H1 (cell line): ENCODE measurements at regions not wholly inside any gene's neighbourhood (a gene's known extent, or its start where the extent isn't known, plus 50 kb on each side); places are given as distances from the start of the nearest gene placed in this dataset.

ENCODE experiments used
- BCL11A ChIP-seq, 2 experiments: IDR thresholded peaks; one replicate each; pipeline ENCODE4 v1.6.1; 2011; ENCODE audit warnings: low read depth in 2 of 2, low read length in 2 of 2, mild to moderate bottlenecking in 2 of 2
- CHD1 ChIP-seq: IDR thresholded peaks from 2 replicates; pipeline ENCODE4 v1.6.1; 2012; ENCODE audit warnings: low read depth, low read length, improper control_type of control experiment
- CHD2 ChIP-seq: IDR thresholded peaks from 2 replicates; pipeline ENCODE4 v1.6.1; 2012; ENCODE audit warnings: low read length, improper control_type of control experiment
- SP1 ChIP-seq: IDR thresholded peaks from 2 replicates; pipeline ENCODE4 v1.6.1; 2011; ENCODE audit warnings: low read depth, low read length
- ZNF274 ChIP-seq: IDR thresholded peaks from 2 replicates; pipeline ENCODE4 v1.7.0; 2012; ENCODE audit warnings: low read length, borderline replicate concordance; ENCODE audit errors: extremely low read depth
- TF ChIP-seq, protein P1 (sequence below): fragments of 300-600 bp; sonication (generic); IDR thresholded peaks from 2 replicates; pipeline ENCODE4 v1.7.1; 2012; ENCODE audit warnings: low read length, moderate library complexity, mild to moderate bottlenecking, inconsistent platforms; ENCODE audit not compliant: insufficient replicate concordance
- TF ChIP-seq, protein P2 (sequence below), 3 experiments: IDR thresholded peaks; 1 replicate in 2 of 3; 2 replicates in 1 of 3; pipeline versions ENCODE4 v1.5.1 to v1.6.1; 2011; ENCODE audit warnings: low read length in 3 of 3, mild to moderate bottlenecking in 3 of 3, inconsistent platforms in 2 of 3, low read depth in 1 of 3, moderate library complexity in 1 of 3; ENCODE audit not compliant: insufficient read depth in 1 of 3; ENCODE audit errors: control extremely low read depth in 1 of 3

DNA sequence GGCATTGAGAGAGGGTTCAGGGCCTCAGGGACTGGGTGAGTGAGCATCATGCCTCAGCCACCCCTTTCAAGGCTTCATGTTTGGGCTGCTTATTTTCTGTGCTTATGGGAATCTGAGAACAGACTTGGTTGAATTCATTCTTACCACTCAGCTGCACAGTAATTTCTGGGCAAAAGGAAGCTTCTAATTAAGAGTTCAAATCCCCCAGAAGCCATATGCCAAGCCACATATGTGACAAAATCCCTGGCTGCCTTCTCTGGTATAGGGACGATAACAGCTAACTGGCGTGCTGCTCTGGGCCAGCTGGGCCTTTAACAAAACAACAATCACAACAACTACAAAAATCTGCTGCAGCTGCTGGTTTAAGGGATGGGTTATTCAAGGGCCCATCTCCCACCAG lies 181.0 kb upstream of the ANKRD28 start:
- TF ChIP-seq, protein P1, sequence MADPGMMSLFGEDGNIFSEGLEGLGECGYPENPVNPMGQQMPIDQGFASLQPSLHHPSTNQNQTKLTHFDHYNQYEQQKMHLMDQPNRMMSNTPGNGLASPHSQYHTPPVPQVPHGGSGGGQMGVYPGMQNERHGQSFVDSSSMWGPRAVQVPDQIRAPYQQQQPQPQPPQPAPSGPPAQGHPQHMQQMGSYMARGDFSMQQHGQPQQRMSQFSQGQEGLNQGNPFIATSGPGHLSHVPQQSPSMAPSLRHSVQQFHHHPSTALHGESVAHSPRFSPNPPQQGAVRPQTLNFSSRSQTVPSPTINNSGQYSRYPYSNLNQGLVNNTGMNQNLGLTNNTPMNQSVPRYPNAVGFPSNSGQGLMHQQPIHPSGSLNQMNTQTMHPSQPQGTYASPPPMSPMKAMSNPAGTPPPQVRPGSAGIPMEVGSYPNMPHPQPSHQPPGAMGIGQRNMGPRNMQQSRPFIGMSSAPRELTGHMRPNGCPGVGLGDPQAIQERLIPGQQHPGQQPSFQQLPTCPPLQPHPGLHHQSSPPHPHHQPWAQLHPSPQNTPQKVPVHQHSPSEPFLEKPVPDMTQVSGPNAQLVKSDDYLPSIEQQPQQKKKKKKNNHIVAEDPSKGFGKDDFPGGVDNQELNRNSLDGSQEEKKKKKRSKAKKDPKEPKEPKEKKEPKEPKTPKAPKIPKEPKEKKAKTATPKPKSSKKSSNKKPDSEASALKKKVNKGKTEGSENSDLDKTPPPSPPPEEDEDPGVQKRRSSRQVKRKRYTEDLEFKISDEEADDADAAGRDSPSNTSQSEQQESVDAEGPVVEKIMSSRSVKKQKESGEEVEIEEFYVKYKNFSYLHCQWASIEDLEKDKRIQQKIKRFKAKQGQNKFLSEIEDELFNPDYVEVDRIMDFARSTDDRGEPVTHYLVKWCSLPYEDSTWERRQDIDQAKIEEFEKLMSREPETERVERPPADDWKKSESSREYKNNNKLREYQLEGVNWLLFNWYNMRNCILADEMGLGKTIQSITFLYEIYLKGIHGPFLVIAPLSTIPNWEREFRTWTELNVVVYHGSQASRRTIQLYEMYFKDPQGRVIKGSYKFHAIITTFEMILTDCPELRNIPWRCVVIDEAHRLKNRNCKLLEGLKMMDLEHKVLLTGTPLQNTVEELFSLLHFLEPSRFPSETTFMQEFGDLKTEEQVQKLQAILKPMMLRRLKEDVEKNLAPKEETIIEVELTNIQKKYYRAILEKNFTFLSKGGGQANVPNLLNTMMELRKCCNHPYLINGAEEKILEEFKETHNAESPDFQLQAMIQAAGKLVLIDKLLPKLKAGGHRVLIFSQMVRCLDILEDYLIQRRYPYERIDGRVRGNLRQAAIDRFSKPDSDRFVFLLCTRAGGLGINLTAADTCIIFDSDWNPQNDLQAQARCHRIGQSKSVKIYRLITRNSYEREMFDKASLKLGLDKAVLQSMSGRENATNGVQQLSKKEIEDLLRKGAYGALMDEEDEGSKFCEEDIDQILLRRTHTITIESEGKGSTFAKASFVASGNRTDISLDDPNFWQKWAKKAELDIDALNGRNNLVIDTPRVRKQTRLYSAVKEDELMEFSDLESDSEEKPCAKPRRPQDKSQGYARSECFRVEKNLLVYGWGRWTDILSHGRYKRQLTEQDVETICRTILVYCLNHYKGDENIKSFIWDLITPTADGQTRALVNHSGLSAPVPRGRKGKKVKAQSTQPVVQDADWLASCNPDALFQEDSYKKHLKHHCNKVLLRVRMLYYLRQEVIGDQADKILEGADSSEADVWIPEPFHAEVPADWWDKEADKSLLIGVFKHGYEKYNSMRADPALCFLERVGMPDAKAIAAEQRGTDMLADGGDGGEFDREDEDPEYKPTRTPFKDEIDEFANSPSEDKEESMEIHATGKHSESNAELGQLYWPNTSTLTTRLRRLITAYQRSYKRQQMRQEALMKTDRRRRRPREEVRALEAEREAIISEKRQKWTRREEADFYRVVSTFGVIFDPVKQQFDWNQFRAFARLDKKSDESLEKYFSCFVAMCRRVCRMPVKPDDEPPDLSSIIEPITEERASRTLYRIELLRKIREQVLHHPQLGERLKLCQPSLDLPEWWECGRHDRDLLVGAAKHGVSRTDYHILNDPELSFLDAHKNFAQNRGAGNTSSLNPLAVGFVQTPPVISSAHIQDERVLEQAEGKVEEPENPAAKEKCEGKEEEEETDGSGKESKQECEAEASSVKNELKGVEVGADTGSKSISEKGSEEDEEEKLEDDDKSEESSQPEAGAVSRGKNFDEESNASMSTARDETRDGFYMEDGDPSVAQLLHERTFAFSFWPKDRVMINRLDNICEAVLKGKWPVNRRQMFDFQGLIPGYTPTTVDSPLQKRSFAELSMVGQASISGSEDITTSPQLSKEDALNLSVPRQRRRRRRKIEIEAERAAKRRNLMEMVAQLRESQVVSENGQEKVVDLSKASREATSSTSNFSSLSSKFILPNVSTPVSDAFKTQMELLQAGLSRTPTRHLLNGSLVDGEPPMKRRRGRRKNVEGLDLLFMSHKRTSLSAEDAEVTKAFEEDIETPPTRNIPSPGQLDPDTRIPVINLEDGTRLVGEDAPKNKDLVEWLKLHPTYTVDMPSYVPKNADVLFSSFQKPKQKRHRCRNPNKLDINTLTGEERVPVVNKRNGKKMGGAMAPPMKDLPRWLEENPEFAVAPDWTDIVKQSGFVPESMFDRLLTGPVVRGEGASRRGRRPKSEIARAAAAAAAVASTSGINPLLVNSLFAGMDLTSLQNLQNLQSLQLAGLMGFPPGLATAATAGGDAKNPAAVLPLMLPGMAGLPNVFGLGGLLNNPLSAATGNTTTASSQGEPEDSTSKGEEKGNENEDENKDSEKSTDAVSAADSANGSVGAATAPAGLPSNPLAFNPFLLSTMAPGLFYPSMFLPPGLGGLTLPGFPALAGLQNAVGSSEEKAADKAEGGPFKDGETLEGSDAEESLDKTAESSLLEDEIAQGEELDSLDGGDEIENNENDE = no peak
- no peak for TF ChIP-seq BCL11A (IDR thresholded peaks at IDR 0.05; ENCODE audit: low read depth in 2 of 2, low read length in 2 of 2)
- TF ChIP-seq ZNF274 = no peak
- TF ChIP-seq, protein P2, sequence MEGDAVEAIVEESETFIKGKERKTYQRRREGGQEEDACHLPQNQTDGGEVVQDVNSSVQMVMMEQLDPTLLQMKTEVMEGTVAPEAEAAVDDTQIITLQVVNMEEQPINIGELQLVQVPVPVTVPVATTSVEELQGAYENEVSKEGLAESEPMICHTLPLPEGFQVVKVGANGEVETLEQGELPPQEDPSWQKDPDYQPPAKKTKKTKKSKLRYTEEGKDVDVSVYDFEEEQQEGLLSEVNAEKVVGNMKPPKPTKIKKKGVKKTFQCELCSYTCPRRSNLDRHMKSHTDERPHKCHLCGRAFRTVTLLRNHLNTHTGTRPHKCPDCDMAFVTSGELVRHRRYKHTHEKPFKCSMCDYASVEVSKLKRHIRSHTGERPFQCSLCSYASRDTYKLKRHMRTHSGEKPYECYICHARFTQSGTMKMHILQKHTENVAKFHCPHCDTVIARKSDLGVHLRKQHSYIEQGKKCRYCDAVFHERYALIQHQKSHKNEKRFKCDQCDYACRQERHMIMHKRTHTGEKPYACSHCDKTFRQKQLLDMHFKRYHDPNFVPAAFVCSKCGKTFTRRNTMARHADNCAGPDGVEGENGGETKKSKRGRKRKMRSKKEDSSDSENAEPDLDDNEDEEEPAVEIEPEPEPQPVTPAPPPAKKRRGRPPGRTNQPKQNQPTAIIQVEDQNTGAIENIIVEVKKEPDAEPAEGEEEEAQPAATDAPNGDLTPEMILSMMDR (IDR thresholded peaks at IDR 0.05; ENCODE audit: control extremely low read depth in 1 of 3, insufficient read depth in 1 of 3, low read depth in 1 of 3, low read length in 3 of 3) = no peak
- no peak for TF ChIP-seq SP1
- TF ChIP-seq CHD1 = no peak
- TF ChIP-seq CHD2 = no peak
